HG02884 (cell line): ENCODE measurements at regions not wholly inside any gene's neighbourhood (a gene's known extent, or its start where the extent isn't known, plus 50 kb on each side); places are given as distances from the start of the nearest gene placed in this dataset.

Source experiments
- ATAC-seq: cut with Tn5 transposase; IDR thresholded peaks from one replicate; pipeline ENCODE4 v1.9.1; 2021; ENCODE audit warnings: mild to moderate bottlenecking, moderate library complexity; ENCODE audit not compliant: unreplicated experiment

DNA sequence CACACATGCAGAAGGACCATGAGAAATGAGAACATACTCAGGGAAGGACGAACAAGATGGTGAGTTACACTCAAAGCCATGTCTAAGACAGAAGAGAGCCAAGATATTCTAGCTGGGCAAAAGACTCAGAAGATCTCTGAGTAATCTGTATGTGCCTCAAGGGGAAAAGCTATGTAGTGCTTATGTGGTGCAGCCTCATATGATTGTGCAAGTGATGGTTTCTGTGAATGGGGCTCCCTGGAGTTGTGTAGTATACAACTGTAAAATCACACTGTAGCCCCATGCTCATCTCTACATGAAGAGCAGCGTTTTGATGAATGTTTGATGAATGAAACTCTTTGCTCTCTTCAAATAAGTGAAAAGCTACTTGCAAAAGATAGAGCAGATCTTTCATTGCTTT lies 57.5 kb downstream of the OSR1 start:
- ATAC-seq, result no peak

DNA sequence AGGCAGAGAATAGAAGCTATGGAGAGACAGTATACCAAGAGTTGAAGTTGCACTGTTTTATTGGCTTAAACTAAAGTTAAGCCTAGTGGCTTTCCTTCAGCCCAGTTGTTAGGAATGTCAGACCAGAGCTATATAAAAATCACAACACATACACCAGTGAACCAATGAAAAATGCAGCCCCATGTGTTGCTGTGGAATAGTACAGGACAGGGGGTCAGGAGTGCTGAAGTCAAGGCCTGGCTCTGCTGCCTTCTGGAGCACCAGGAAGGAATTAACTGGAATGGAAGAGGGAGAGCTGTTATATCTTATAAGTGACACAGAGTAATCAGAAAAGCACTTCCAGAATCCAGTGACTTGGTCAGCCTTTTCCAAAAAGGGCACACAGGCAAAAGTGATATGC lies 58.9 kb downstream of the OSR1 start:
- ATAC-seq, result no peak

DNA sequence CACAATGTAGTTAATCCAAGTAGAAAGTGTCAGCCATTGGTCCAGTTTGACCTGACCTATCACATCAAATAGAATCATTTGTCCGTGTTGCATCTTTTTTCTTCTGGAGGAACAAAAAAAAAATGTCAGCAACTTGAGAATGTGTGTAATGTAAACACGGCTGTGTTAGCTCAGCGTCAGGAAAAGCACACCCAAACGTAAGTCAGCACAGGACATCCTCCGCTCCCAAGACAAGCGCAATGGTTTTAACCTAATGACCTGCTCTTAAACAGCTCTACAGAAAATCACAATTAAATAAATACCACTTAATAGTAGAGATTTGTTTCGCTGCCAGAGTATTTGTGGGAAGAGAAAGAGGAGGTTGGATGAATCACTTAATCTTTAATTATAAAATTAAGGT lies 59.4 kb downstream of the OSR1 start:
- no peak for ATAC-seq

DNA sequence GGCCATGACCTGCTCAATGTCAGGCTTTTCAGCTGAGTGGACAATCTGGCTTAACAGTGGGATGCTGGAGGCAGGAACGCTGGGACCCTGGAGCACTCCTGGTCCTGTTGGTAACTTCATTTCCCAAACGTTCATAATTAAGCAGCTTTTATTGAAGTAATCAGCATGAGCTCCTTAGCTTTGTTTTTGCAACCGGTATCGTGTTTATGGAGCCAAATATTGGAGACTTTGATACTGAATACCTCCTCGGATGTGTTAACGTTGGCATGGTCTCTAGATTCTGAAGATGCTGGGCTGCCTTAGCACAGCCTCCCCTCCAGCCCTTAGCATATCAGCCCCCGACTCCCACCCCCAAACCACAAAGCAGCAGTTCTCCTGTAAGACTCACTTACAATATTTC lies 60.7 kb downstream of the OSR1 start:
- no peak for ATAC-seq

DNA sequence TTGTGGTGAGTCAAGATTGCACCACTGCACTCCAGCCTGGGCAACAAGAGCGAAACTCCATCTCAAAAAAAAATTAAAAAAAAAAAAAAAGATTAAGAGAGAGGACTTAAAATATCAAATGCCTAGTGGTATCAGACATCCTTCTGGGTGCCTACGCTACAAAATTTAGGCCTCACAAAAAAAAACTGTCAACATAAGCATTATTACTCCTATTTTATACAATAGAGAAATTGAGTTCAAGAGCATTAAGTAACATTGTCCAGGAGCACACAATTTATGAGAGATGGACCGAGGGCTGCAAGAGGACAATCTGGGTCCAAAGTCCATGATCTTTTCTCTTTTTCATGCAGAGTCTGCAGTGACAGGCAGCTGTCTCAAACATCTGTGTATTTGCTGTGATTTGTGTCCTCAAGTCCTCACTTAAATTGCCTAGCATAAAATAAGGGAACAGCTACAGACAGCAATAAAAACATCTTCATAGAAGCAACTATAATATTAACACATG lies 62.4 kb downstream of the OSR1 start:
- no peak for ATAC-seq

DNA sequence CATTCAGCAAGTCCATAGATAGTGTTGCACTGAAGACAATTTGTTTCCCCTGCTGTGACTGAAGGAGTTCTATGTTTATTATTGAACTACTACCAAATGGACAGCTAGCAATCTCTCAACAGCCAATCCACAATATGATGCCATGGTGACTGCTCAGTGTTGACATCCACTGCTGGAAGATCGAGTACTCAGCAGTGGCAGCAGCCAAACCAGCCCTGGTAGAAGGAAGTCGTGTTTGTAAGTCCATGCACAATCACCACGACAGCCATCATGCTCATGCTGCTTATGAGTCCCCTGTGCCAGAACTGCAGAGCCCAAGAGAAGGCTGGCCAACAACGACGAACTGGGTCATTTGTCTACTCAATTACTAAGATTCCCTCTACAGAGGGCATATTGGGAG lies 66.4 kb downstream of the OSR1 start:
- ATAC-seq, result no peak

DNA sequence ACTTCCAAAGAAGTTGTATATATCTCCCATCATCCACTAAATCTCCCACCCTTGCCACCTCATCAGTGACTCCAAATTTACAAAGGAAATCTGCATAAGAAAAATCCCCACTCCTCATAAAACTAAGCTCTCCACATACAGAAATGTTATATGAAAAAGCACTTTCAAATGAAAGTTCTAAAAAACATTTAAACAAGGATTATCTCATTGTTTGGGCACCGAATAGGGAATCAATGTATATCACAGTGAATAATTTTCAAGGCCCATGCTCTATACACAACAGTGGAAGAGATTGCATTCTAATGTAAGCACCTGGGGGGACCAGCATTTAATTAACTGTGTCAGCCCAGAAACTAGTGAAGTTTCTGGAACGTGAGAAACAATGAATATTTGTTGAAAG lies 70.1 kb downstream of the OSR1 start:
- no peak for ATAC-seq

DNA sequence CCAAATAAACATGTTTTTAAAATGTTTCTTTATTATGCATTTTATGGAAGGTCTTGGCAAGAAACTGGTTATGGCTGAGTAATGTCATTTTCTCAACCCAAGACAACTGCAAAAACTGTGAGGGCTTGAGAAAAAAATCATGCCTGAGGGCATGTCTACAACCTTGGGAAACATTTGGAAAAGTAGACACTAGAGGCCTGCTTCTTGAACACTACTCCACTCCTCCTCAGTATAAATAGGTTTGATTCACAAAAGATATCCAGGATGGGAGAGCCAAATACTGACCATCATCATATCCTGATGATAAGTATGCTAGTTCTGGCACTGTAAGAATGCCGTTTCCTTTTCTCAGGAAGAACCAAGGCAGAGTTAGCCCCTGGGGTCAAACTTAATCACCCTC lies 71.1 kb downstream of the OSR1 start:
- no peak for ATAC-seq

DNA sequence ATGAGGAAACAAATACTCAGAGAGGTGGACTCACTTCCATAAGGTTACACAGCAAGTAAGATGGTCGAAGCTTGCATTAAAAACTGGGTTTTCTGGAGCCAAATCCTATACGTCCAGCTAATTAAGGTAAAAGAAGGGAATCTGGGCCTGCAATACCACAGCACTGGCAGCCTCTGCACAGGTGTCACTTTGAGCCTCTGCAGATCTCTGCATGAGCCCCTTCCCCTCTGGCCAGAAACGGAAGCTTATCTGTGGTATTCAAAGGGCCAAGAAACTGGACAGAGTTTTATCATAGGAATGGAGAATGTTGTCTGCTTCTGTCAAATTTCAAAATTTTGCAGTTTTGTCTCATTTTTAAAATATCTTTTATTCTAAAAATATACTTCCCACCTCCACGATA lies 76.1 kb downstream of the OSR1 start:
- ATAC-seq, result no peak

DNA sequence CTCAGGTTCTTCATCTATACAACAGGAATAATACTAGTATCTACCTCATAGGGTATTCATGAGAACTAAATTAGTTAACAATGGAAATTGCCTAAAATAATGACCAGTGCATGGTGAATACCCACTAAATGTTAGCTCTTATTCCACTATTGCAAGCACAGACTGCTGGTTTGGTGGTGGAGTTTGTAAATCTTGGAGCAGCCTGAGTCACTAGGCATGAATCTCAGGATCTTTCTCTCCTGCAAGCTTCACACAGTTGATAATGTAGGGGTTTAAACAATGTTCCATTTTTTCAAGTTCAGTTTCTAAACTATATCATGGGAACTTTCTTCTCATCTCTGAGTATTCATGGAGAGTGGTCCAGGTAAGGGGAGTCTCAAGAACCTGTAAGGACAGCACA lies 84.0 kb downstream of the OSR1 start:
- no peak for ATAC-seq

DNA sequence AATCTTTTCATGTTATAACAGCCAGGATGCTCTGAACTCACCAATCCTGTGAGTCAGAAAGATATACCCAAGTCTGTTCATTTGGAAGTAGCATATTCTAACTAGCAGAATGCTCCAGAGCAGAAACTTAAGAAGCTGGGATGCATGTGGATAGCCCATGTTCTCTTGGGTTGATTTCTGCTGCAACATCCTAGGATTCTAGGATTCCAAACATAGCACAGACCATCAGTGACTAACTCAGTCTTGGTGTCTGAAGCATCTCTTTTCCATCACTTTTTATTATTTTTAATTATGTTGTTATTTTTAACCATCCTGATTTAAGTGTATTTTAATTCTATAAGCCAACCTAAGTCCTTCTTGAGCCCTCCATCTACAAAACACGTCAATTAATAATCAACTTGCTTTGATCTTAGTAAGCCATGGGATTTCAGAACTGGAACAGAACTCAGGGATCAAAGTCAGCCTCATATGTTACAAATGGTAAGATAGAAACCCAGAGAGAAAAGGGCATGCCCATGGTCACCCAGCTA lies 85.4 kb downstream of the OSR1 start:
- no peak for ATAC-seq

DNA sequence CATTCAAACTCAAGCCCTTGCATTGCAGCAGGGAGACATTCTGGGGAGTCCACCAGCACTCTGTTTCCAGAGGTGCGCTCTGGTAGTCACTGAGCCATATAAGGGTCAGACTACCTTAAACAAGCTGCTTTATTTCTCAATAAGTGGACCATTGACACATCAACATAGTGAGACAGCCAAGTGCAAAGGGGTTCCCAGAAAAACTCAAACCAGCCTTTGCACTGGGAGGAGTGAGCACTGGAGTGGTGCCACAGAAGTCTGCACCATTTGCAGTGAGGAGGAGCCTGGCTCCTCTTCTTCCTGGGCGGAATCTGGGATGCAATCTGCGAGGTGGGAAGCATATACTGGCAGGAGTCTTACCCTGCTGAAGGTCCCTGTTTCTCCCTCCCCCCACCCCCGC lies 86.4 kb downstream of the OSR1 start:
- no peak for ATAC-seq

DNA sequence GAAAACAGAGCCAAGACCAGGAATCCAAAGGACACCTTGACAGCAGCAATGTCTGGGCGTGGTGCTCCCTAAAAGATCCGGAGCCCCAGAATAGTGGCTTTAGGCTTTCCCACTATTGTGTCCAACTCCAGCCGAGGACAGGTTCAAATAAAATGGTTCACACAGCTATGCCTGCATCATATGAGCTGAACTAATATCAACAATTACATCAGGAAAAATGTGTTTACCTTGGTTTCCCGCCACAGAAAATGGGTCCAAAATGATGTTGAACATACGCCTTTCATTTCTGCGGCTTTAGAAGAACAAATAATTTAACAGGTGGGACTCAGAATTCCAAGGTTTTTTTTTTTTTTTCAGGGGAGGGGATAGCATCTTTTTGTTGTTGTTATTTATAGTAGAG lies 93.6 kb downstream of the OSR1 start:
- no peak for ATAC-seq

DNA sequence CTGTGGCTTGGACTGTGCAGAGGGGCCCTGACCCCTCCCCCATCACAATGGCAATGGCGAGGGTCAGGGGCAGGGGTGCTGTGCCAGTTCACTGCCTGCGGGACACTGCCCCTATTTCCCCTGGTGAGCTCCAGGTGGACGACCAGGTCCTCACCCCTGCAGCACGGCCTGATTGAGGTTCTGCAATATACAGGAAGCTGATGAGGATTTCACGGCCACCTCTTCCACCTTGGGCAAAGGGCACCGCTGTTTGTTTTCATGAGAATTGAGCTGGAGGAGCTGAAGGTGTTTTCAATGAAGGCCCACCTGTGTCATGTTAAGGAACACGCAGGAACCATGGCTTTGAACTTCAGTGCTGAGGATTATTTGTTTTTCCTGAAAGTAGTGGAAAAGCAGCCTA lies 96.3 kb downstream of the OSR1 start:
- no peak for ATAC-seq

DNA sequence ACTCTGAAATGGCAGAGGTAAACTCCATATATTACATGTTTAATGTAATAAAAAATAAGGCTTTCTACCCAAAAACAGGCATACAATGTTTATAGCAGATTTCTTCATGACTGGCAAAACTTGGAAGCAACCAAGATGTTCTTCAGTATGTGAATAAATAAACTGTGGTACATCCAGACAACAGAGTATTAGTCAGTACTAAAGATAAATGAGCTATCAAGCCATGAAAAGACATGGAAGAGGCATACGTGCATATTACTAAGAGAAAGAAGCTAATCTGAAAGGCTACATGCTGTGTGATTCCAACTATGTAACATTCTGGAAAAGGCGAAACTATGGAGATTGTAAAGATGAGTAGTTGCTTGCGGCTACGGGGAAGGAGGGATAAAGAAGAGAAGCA lies 97.4 kb downstream of the OSR1 start:
- no peak for ATAC-seq

DNA sequence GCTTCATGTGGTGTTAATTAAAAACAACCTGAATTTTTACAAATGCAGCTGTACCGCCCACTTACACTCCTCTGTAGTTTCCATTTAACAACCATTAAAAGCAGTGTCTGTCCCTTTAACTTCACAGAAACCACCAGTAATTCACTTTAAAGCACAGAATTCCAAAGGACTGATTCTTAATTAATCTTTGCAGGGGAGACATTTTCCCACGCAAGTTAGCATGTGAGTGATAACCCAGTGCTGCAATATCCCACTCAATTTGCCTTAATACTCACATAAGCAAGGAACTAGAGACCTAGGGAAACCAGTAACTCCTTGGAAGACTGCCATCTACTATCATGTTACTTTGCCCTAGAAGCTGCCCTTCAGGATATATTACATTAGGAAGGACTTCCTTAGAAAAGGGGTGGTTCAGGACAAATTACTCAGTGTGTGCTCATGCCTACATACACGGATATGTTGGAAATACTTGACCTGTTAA lies 102.3 kb downstream of the OSR1 start:
- no peak for ATAC-seq

DNA sequence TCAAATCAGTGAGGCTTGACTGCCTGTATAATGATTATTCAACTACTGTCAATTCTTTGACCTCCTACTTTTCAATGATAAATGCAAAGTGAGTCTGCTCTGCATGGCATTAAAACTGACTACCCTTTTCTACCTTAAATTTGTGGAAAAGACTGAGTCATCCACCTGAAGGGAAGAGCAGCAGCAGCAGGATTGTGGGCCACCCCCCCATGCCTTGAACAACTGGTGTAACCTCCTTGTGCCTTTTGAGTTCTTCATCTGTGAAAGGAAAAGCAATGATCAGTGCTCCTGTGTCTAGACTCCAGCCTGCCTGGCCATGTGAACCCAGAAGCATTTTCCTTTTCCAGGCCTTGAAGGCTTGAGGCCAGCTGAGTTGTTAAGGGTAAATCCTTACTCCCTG lies 102.9 kb downstream of the OSR1 start:
- ATAC-seq, result no peak

DNA sequence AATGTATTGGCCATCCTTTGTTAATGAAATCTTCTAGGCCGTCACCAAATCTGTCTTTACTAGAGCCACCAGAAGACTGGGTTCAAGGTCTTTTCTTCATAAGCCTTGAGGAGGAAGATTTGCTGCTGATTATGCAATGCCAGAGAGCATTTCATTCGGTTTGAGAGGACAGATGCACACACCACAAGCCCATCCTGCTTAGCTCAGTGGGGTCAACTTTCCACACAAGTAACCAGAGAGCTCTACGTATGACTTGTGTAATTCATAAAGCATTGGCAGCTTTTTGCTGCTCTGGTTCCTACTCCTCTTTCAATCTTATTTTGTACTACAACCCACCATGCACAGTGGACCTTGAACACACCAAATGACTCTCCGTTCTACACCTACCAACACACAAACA lies 106.9 kb downstream of the OSR1 start:
- no peak for ATAC-seq

DNA sequence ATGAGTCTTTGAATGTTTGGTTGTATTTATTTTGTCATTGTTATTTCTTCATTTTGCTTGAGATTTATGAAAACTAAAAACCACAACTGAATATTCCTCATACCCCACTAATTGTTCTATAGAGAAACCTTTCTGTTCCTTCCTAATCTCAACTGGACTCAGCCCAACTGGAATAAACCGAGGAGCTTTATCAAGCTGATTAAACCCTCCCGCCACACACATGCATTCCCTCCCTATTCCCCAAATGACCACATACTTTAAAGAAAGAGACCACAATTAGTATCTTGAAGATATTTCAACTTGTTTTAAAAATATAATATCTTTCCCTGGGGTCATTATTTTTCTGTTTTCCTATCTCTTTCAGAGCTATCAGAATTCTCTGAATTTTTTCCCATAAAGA lies 107.5 kb downstream of the OSR1 start:
- ATAC-seq, result no peak

DNA sequence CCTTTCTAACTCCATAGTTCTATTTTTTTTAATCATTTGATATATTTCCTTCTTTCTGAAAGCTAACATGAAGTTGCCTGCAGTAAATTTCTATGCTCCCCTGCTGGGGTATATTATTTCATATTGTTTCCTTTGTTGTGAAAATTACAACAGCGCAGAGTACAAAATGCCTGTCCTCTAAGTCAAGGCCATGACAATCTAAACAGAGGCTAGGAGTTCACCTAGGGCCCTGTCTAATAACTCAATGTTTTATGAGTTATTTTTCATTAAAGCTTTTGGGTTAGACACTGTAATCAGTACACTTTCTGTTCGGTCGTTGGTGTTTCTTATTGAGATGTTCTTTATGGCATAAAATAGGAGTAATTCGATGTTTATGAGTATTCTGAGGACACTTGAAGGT lies 111.2 kb downstream of the OSR1 start:
- ATAC-seq, result no peak

DNA sequence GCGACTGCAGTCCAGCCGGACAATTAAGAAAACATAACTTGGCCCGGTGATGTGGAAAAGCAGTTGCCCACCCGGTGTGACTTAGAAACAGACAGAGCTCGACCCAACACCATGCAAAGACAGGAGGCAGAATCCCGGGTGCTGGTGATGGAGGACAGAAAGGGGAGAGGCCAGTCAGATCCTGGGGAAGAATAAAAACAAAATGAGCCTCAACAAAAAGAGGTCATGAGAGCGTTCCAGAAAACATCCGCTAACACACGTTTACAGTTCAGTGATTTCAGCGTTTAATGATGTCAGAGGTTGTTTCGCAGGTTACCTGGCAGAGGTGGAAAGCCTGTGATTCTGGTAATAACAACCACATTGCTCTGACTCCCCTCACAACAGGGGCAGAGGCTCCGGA lies 111.9 kb downstream of the OSR1 start:
- no peak for ATAC-seq

DNA sequence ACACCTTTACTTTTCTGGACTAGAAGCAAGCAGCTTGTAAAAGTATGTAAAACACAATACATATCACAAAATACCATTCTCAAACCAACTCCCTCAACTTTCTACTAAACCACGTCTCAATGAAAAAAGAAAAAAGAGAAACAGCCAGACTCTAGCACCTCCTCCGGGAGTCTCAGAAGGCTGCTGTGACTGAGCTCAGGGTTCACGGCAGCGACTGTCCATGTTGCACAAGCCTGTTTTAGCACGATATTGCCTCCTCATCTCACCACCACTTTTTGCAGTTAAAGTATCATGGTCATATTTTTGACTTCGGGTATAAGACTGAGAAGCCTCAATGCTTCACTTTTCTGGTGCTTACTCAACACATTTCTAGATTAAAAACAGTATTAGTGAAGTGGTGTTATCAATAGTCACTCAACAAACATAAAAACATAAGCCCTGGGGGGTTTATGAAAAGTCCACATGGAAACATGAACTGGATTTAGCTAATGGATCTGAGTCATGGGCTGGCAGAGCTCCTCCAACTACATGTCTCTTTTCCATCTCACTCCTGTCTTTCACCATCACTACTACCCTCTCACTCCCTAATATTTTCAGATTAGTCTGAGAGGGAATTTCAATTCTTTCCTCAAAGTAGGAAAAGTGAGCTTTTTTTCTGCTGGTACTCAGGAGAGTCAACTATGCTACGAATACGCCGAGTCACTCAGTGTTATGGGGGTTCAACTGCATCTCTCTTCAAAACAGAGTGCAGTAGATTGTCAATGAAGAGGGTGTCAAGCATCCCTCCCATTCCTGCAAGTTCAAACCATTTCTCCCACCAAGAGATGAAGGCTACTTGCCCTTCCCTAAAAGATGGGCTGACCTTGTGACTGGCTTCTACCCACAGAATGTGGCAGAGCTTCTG lies 113.7 kb downstream of the OSR1 start:
- no peak for ATAC-seq
